HG03025 (cell line): ENCODE measurements at regions not wholly inside any gene's neighbourhood (a gene's known extent, or its start where the extent isn't known, plus 50 kb on each side); places are given as distances from the start of the nearest gene placed in this dataset.

Source experiments
- ATAC-seq: cut with Tn5 transposase; IDR thresholded peaks from one replicate; pipeline ENCODE4 v1.9.1; 2021; ENCODE audit warnings: mild to moderate bottlenecking, moderate library complexity; ENCODE audit not compliant: unreplicated experiment, low FRiP score

- ATAC-seq, result no peak
These were observed 910.4 kb upstream of the PCDH10 start for GRCh38 chr4:132238697-132239096.

- no peak for ATAC-seq
These were observed 909.0 kb upstream of the PCDH10 start for GRCh38 chr4:132240081-132240480.

- no peak for ATAC-seq
These were observed 903.8 kb upstream of the PCDH10 start for GRCh38 chr4:132245319-132245718.

GRCh38 chr4:132264176-132264575 lies 884.9 kb upstream of the PCDH10 start:
- ATAC-seq, result no peak

- no peak for ATAC-seq
These were observed 882.7 kb upstream of the PCDH10 start for GRCh38 chr4:132266374-132266773.

- no peak for ATAC-seq
These were observed 881.8 kb upstream of the PCDH10 start for GRCh38 chr4:132267321-132267720.

- no peak for ATAC-seq
These were observed 879.6 kb upstream of the PCDH10 start for GRCh38 chr4:132269303-132269990.

- ATAC-seq, result no peak
These were observed 873.4 kb upstream of the PCDH10 start for GRCh38 chr4:132275583-132276121.

GRCh38 chr4:132276185-132276584 lies 872.9 kb upstream of the PCDH10 start:
- no peak for ATAC-seq

- no peak for ATAC-seq
These were observed 872.1 kb upstream of the PCDH10 start for GRCh38 chr4:132276989-132277388.

- no peak for ATAC-seq
These were observed 867.4 kb upstream of the PCDH10 start for GRCh38 chr4:132281733-132282132.

GRCh38 chr4:132284910-132285426 lies 864.1 kb upstream of the PCDH10 start:
- no peak for ATAC-seq

GRCh38 chr4:132297346-132297745 lies 851.7 kb upstream of the PCDH10 start:
- no peak for ATAC-seq

- ATAC-seq, result no peak
These were observed 849.3 kb upstream of the PCDH10 start for GRCh38 chr4:132299841-132300240.

GRCh38 chr4:132312521-132312920 lies 836.6 kb upstream of the PCDH10 start:
- ATAC-seq, result no peak

GRCh38 chr4:132313852-132314251 lies 835.2 kb upstream of the PCDH10 start:
- ATAC-seq, result no peak

GRCh38 chr4:132316738-132317137 lies 832.4 kb upstream of the PCDH10 start:
- ATAC-seq, result no peak

- no peak for ATAC-seq
These were observed 831.2 kb upstream of the PCDH10 start for GRCh38 chr4:132317923-132318322.

- no peak for ATAC-seq
These were observed 820.3 kb upstream of the PCDH10 start for GRCh38 chr4:132328761-132329160.

GRCh38 chr4:132330994-132331393 lies 818.1 kb upstream of the PCDH10 start:
- no peak for ATAC-seq

- no peak for ATAC-seq
These were observed 816.0 kb upstream of the PCDH10 start for GRCh38 chr4:132332932-132333723.

GRCh38 chr4:132333724-132334047 lies 815.4 kb upstream of the PCDH10 start:
- no peak for ATAC-seq
